Nephron (organoid): ENCODE measurements at regions not wholly inside any gene's neighbourhood (a gene's known extent, or its start where the extent isn't known, plus 50 kb on each side); places are given as distances from the start of the nearest gene placed in this dataset.

Experiments used
- H3K27ac Mint-ChIP-seq, 3 experiments: 2 replicates each; pipeline ENCODE4 v1.8.0; 2020; ENCODE audit warnings: mixed read lengths in 3 of 3, mild to moderate bottlenecking in 2 of 3, moderate library complexity in 1 of 3
- H3K27me3 Mint-ChIP-seq: 2 replicates; pipeline ENCODE4 v1.8.0; 2021; ENCODE audit warnings: low read depth, mild to moderate bottlenecking, moderate library complexity, mixed read lengths
- H3K36me3 Mint-ChIP-seq: 2 replicates; pipeline ENCODE4 v1.8.0; 2020; ENCODE audit warnings: low read depth, mixed read lengths
- H3K4me1 Mint-ChIP-seq: 2 replicates; pipeline ENCODE4 v1.8.0; 2020; ENCODE audit warnings: mixed read lengths
- H3K4me3 Mint-ChIP-seq, 3 experiments: 2 replicates each; pipeline ENCODE4 v1.8.0; 2020; ENCODE audit warnings: mild to moderate bottlenecking in 3 of 3, mixed read lengths in 3 of 3, moderate library complexity in 2 of 3
- H3K9me3 Mint-ChIP-seq: 2 replicates; pipeline ENCODE4 v1.8.0; 2020; ENCODE audit warnings: mixed read lengths
- TF ChIP-seq, protein P1 (sequence below), 3 experiments: fragments of 200-600 bp; sonication (generic); IDR thresholded peaks; one replicate each; pipeline ENCODE4 v1.5.0; 2021; ENCODE audit warnings: antibody characterized with exemption in 3 of 3; ENCODE audit not compliant: unreplicated experiment in 3 of 3

DNA sequence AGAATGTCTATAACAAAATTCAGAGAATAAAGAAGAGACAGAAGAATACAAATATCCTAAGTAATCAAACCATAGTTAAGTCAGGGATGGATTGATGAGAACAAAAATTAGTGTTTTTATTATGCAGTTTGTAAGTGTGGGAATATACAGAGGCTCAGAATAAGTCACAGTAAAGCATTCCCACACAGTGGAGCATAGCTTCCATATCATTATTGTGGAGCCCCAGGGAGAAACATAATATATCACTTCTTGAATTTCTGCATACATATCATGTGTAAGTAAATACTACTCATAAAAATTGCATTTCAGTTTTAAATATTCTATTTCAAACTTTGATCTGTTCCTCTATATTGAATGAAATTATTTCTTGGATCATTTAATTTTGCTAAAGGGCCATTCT is 790.4 kb downstream of the PLA2G4A start:
- Mint-ChIP-seq H3K36me3 (peaks cover 4% of the 10 kb centered on the region), H3K27me3 (no peaks in the 10 kb centered on the region), H3K4me1 (peaks cover 6% of the 10 kb centered on the region), H3K9me3 (peaks cover 17% of the 10 kb centered on the region), H3K27ac (no peak overlapping the region), H3K4me3 (no peak overlapping the region)
- TF ChIP-seq, protein P1, sequence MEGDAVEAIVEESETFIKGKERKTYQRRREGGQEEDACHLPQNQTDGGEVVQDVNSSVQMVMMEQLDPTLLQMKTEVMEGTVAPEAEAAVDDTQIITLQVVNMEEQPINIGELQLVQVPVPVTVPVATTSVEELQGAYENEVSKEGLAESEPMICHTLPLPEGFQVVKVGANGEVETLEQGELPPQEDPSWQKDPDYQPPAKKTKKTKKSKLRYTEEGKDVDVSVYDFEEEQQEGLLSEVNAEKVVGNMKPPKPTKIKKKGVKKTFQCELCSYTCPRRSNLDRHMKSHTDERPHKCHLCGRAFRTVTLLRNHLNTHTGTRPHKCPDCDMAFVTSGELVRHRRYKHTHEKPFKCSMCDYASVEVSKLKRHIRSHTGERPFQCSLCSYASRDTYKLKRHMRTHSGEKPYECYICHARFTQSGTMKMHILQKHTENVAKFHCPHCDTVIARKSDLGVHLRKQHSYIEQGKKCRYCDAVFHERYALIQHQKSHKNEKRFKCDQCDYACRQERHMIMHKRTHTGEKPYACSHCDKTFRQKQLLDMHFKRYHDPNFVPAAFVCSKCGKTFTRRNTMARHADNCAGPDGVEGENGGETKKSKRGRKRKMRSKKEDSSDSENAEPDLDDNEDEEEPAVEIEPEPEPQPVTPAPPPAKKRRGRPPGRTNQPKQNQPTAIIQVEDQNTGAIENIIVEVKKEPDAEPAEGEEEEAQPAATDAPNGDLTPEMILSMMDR (IDR thresholded peaks at IDR 0.05; ENCODE audit: unreplicated experiment in 3 of 3) = no peak

DNA sequence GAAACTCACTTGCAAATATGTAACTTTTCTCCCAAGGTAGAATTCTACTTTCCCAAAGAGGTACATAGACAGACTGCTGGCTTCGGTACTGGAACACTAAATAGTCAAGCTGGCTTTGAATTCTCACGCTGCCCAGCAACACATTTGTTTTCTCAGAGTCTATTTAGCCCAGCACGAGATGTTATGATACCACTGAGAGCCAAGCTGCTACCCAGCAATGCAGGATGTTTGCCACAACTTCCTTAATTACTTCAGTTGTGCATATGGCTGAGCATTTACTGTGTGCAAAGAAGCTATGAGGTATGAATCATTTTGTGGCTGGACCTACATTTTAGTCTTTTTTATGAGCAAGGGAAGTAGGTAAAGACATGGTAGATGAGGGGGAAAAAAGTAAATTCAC is 793.2 kb downstream of the PLA2G4A start:
- no peaks in the 10 kb centered on the region for H3K27me3 Mint-ChIP-seq
- H3K4me3 Mint-ChIP-seq = no peak overlapping the region
- no peak overlapping the region for H3K27ac Mint-ChIP-seq
- no peaks in the 10 kb centered on the region for H3K36me3 Mint-ChIP-seq
- peaks cover 7% of the 10 kb centered on the region for H3K9me3 Mint-ChIP-seq
- H3K4me1 Mint-ChIP-seq = peaks cover 6% of the 10 kb centered on the region
- TF ChIP-seq, protein P1 (IDR thresholded peaks at IDR 0.05; ENCODE audit: unreplicated experiment in 3 of 3) = no peak

DNA sequence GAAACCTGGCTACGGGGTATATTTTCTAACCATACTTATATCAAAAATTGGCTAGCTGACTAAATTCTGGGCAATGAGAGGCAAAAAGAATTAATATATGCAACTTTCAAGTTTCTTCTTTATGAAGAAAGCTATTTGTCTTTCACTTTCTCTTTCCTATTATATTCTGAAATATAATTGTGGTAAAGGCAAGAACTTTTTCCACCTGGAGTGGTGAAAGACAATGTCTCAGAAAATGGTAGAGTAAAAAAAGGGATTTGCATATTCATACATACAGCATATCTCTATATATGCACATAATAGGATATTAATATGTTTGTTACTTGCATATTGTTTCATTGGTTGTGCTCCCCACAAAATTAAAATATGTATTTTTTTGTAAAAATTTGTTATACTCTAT is 793.8 kb downstream of the PLA2G4A start:
- Mint-ChIP-seq H3K4me3 (no peak overlapping the region), H3K27ac (no peak overlapping the region), H3K36me3 (no peaks in the 10 kb centered on the region), H3K4me1 (peaks cover 10% of the 10 kb centered on the region), H3K9me3 (peaks cover 7% of the 10 kb centered on the region), H3K27me3 (no peaks in the 10 kb centered on the region)
- TF ChIP-seq, protein P1 (IDR thresholded peaks at IDR 0.05; ENCODE audit: unreplicated experiment in 3 of 3) = no peak

DNA sequence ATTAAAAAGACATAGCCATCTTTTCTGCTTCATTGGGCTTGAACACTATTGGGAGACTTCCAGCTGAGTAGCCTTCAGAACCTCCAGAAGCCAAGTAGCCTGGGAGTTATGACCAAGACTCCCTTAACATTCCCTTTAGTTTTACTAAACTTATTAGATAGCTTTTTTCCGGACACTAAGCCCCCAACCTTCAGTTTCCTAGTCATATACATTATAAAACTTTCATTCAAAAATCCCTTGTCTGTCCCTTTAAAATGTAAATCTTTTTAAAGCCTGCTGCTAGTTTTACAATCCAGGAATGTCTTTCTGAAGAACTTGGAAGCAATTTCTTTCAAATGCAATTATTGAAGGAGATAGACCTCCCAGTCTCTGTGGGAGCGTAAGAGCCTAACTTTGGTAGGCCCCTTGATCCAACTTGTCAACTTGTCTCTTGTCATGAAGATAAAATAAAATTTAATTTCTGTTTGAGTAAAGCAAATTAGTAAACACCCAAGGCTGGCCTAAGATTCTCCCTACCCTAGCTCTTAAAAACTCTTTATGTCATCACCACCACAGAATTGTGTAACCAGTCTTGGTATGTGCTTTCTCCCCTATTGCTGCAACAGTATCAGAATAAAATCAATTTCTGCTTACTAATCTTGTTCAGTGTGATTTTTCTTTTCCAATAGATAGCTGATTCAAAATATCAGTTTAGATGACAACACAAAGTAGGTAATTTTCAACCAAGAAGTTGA is 796.2 kb downstream of the PLA2G4A start:
- no peaks in the 10 kb centered on the region for H3K36me3 Mint-ChIP-seq
- no peaks in the 10 kb centered on the region for H3K9me3 Mint-ChIP-seq
- H3K4me1 Mint-ChIP-seq = peaks cover 7% of the 10 kb centered on the region
- TF ChIP-seq, protein P1 (IDR thresholded peaks at IDR 0.05; ENCODE audit: unreplicated experiment in 3 of 3) = no peak
- no peaks in the 10 kb centered on the region for H3K27me3 Mint-ChIP-seq
- H3K27ac Mint-ChIP-seq = no peak overlapping the region
- H3K4me3 Mint-ChIP-seq = no peak overlapping the region

DNA sequence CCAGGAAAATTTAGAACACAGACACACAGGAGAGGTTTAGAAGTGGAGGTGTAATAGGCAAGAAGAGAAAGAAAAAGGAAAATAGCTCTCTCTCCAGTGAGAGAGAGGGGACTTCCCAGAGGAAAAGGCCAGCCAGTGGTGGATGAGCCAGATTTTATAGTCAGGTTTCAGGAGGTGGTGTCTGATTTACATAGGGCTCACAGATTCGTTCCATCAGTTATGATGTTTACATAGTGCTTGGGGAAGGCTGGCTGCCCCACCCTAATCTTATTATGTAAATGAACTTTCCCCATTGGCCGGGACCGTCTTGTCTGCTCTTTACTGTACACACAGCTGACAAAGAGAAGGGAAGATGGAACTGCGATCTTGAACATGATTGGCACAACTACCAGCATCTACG is 797.3 kb downstream of the PLA2G4A start:
- Mint-ChIP-seq H3K27ac (no peak overlapping the region), H3K36me3 (no peaks in the 10 kb centered on the region), H3K4me1 (peaks cover 7% of the 10 kb centered on the region), H3K27me3 (peaks cover under 1% of the 10 kb centered on the region), H3K9me3 (peaks cover 3% of the 10 kb centered on the region), H3K4me3 (no peak overlapping the region)
- TF ChIP-seq, protein P1 (IDR thresholded peaks at IDR 0.05; ENCODE audit: unreplicated experiment in 3 of 3) = no peak

DNA sequence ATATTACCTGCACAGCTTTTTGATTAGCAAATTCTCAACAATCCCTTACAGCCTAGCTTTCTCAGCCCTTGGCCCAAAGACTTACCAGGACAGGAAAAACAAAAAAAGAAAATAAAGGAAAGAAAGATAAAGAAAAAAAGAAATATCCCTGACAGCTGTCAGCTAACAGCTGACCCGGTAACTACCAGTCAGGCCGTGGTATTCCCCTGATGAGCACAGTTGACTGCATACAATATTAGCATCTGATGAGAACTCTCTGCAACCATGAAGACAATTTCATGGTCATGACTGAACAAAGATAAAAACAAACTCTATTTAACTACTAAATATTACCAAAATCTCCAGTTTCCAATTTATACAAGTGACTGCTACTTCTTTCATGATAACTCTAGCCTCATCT is 798.8 kb downstream of the PLA2G4A start:
- Mint-ChIP-seq H3K4me3 (no peak overlapping the region), H3K27ac (no peak overlapping the region), H3K27me3 (peaks cover 3% of the 10 kb centered on the region), H3K36me3 (no peaks in the 10 kb centered on the region), H3K9me3 (peaks cover 13% of the 10 kb centered on the region), H3K4me1 (peaks cover 7% of the 10 kb centered on the region)
- TF ChIP-seq, protein P1 (IDR thresholded peaks at IDR 0.05; ENCODE audit: unreplicated experiment in 3 of 3) = no peak
